ENCODE measurements at regions not wholly inside any gene's neighbourhood (a gene's known extent, or its start where the extent isn't known, plus 50 kb on each side); places are given as distances from the start of the nearest gene placed in this dataset.
"Not testable (repeated sequence)": the region's sequence is repeated elsewhere in the genome, so short reads cannot be mapped to it uniquely, and the experiment has no call there.

DNA sequence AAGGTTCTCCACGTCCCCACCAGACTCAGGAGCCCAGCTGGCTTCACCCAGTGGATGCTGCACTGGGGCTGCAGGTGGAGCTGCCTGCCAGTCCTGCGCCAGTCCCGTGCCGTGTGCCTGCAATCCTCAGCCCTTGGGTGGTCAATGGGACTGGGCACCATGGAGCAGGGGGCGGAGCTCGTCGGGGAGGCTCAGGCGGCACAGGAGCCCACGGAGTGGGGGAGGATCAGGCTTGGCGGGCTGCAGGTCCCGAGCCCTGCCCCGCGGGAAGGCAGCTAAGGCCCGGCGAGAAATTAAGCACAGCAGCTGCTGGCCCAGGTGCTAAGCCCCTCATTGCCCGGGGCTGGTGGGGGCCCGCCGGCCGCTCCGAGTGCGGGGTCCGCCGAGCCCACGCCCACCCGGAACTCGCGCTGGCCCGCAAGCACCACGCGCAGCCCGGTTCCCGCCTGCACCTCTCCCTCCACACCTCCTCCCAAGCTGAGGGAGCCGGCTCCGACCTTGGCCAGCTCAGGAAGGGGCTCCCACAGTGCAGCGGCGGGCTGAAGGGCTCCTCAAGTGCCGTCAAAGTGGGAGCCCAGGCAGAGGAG lies 87.6 kb downstream of the DNAJB9 start:
- DNase-seq; H3K27me3 Mint-ChIP-seq; H3K4me1 Mint-ChIP-seq; intact Hi-C loops (cut with DNase I, micrococcal nuclease); ATAC-seq; H3K36me3 Mint-ChIP-seq (ENCODE audit: low read depth); H3K4me3 Mint-ChIP-seq; CTCF ChIA-PET; H3K9me3 Mint-ChIP-seq (ENCODE audit: low read depth); POLR2A ChIA-PET; H3K27ac Mint-ChIP-seq: not testable (repeated sequence)

DNA sequence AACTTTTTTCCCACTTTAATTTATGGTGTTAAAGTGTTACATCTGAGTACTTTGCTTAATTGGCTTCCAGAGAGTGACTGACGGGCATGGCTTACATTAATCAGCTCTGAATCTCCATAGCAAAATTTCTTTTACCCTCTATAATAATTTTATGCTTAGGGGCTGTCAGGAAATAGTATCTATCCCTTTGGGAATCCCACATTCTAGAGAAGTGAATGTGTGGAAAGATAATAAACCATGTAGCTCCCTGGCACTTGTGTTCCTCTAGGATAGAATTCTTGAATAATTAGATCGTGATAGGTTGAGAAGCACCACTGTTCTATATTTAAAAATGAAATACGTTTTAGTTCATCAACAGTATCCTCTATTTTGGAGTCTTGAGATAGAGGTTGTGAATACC lies 89.6 kb downstream of the DNAJB9 start:
- intact Hi-C loops (cut with DNase I, micrococcal nuclease): no loop called here
- CTCF ChIA-PET: no interaction called here
- no peaks in the 10 kb centered on the region for H3K9me3 Mint-ChIP-seq (ENCODE audit: low read depth)

DNA sequence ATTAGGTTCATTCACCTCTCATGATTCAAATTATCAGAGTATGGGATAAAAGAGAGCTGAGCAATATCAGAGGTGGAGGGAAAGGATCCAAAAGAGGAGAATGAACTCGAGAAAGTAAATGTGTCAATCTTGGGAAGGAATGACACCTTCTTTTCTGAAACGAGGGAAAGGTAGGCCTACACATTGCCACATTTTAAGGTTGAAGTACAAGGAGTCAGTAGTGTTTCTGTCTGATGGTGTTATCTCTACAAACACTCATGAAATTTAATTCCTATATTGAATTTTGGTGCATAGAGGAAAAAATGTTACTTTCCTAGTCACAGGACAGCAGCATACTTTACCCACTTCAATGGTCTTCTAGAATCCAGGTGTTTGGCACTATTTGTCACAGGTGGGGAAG lies 90.2 kb downstream of the DNAJB9 start:
- Mint-ChIP-seq H3K27ac (no peak overlapping the region), H3K9me3 (ENCODE audit: low read depth) (no peaks in the 10 kb centered on the region), H3K36me3 (ENCODE audit: low read depth) (no peaks in the 10 kb centered on the region), H3K4me1 (no peaks in the 10 kb centered on the region), H3K27me3 (peaks cover 5% of the 10 kb centered on the region), H3K4me3 (no peak overlapping the region)
- ChIA-PET CTCF (interaction anchor here (1.5 kb wide), 1 partner anchor 62 kb away, joined by 4 read pairs; no protein-coding TSS in a partner anchor), POLR2A (no interaction called here)
- no peak for DNase-seq
- intact Hi-C loops (cut with DNase I, micrococcal nuclease): no loop called here
- ATAC-seq: no peak

More for the DNA sequence above, 89.6 kb downstream of the DNAJB9 start:
- H3K27ac Mint-ChIP-seq: no peak overlapping the region
- POLR2A ChIA-PET: no interaction called here
- H3K4me3 Mint-ChIP-seq: no peak overlapping the region
- ATAC-seq: no peak
- H3K36me3 Mint-ChIP-seq (ENCODE audit: low read depth): no peaks in the 10 kb centered on the region
- no peaks in the 10 kb centered on the region for H3K4me1 Mint-ChIP-seq
- no peak for DNase-seq
- H3K27me3 Mint-ChIP-seq: peaks cover 5% of the 10 kb centered on the region

DNA sequence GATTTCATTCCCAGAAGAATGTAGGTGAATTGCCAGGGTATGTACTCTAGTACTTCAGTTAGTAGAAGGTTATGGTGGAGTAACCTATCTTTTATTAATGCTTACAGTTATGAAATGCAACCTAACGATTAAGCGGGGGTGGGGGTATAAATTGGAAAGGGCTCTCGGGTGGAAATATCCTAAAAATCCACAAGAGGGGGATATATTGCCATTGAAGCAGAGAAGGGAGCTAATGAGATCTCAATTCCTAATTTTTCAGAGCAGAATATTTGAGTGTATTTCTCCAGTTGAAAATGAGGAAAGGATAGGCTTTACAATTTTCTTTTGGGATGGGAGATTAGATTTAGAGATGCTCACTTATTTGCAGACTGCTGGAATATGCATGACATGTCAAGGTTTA lies 90.8 kb downstream of the DNAJB9 start:
- POLR2A ChIA-PET: no interaction called here
- Mint-ChIP-seq H3K27ac (no peak overlapping the region), H3K4me3 (no peak overlapping the region), H3K36me3 (ENCODE audit: low read depth) (no peaks in the 10 kb centered on the region), H3K9me3 (ENCODE audit: low read depth) (no peaks in the 10 kb centered on the region), H3K4me1 (no peaks in the 10 kb centered on the region), H3K27me3 (peaks cover 5% of the 10 kb centered on the region)
- DNase-seq: no peak
- CTCF ChIA-PET: interaction anchor here (0.6 to 1.5 kb wide), 2 partner anchors 63 to 69 kb away, joined by 3 to 4 read pairs; no protein-coding TSS in a partner anchor
- intact Hi-C loops (cut with DNase I, micrococcal nuclease): no loop called here
- ATAC-seq: no peak

DNA sequence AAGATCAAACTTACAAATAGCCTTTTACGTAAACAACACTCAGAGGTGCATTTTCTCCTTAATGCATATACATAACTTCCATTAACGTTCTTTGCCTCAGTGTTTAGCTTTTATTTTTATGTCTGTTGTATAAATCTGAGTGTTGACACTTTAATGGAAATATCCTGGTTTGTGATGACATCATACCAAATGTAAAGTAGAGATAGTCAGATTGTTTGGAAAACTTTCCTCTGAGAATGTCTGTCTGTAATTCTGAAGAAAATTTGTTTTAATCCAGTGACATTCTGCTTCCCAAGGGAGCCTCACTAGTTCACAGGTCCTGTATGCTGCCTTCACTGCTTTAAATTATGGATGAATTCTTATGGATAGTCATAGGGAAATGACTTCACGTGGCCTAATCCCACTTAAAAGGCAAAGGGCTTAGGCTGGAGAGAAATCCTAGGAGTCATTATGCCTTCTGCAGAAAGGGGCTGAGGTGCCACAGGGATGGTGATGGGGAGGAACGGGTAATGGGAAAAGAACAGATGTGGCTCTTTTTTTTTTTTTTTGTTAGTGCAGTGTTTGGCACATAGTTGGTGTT lies 93.2 kb downstream of the DNAJB9 start:
- Mint-ChIP-seq H3K4me3 (no peak overlapping the region), H3K27ac (no peak overlapping the region), H3K4me1 (no peaks in the 10 kb centered on the region), H3K9me3 (ENCODE audit: low read depth) (no peaks in the 10 kb centered on the region), H3K36me3 (ENCODE audit: low read depth) (no peaks in the 10 kb centered on the region), H3K27me3 (peaks cover 3% of the 10 kb centered on the region)
- intact Hi-C loops (cut with DNase I, micrococcal nuclease): no loop called here
- DNase-seq (no peak), ATAC-seq (no peak)
- ChIA-PET POLR2A (no interaction called here), CTCF (no interaction called here)

DNA sequence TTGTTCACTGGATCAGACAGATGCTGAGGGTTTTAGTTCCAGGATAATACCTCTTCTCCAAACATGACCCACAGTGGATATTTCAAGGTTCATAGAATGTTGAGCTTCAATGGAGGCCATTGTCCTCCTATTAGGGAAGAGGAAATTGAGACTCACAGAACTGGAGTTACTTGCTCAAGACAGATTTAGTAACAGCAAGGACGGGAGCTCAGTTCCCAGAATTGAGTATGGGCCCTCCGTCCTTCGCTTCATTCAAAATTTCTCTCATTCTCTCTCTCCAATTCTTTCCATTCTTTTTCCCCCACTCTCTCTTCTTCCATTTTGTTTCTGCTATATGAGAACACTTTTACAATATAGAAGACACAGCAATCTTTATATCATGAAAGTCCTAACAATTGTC lies 94.0 kb downstream of the DNAJB9 start:
- Mint-ChIP-seq H3K4me1 (no peaks in the 10 kb centered on the region), H3K9me3 (ENCODE audit: low read depth) (no peaks in the 10 kb centered on the region), H3K36me3 (ENCODE audit: low read depth) (no peaks in the 10 kb centered on the region), H3K4me3 (no peak overlapping the region), H3K27ac (no peak overlapping the region), H3K27me3 (peaks cover 2% of the 10 kb centered on the region)
- no peak for DNase-seq
- intact Hi-C loops (cut with DNase I, micrococcal nuclease): no loop called here
- ChIA-PET POLR2A (no interaction called here), CTCF (interaction anchor here (0.7 kb wide), 1 partner anchor 41 kb away, joined by 4 read pairs; no protein-coding TSS in a partner anchor)
- no peak for ATAC-seq

DNA sequence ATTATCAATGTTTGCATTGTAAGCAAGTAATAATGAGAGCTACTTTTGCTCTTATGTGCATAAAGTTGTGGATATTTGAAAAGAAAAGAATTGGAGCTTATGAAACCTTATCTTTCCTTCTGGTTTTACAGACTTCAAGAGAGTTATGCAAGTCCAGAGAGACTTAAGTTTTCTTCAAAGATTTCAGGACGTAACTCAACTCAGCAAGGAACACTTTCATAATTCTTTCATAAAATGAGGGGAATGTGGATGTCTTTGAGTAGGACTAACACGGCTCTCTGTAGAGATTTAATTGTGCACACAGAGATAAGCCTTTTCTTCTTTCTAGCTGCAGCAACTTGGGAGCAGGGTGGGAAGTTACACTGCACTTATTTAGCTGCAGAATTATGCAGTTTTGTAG lies 97.5 kb downstream of the DNAJB9 start:
- no peak overlapping the region for H3K27ac Mint-ChIP-seq

DNA sequence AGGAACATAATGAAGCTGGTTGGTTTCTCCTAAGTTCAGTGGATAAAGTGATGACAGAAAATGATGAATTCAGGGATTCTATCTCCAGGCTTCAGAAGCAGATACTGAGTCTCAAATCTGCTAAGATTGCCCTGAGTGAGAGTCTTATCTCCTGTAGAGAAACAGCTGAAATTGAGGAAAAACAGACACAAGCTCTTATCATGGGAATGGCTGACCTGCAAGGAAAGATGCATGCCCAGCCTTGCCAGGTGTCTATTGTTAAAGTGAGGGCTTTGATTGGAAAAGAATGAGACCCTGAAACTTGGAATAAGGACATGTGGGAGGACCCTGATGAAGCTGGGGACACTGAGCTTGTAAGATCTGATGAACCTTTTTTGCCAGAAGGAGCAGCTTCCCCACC lies 100.3 kb downstream of the DNAJB9 start:
- ChIA-PET POLR2A (no interaction called here), CTCF (no interaction called here)
- Mint-ChIP-seq H3K9me3 (ENCODE audit: low read depth) (no peaks in the 10 kb centered on the region), H3K27ac (no peak overlapping the region), H3K4me1 (no peaks in the 10 kb centered on the region), H3K4me3 (no peak overlapping the region), H3K36me3 (ENCODE audit: low read depth) (no peaks in the 10 kb centered on the region), H3K27me3 (peaks cover 4% of the 10 kb centered on the region)
- ATAC-seq (no peak), DNase-seq (no peak)
- intact Hi-C loops (cut with DNase I, micrococcal nuclease): no loop called here

More for the DNA sequence above, 97.5 kb downstream of the DNAJB9 start:
- H3K36me3 Mint-ChIP-seq (ENCODE audit: low read depth): no peaks in the 10 kb centered on the region
- H3K27me3 Mint-ChIP-seq: peaks cover 4% of the 10 kb centered on the region
- H3K4me1 Mint-ChIP-seq: no peaks in the 10 kb centered on the region
- no peaks in the 10 kb centered on the region for H3K9me3 Mint-ChIP-seq (ENCODE audit: low read depth)
- POLR2A ChIA-PET: no interaction called here
- ATAC-seq (no peak), DNase-seq (no peak)
- CTCF ChIA-PET: no interaction called here
- no peak overlapping the region for H3K4me3 Mint-ChIP-seq
- intact Hi-C loops (cut with DNase I, micrococcal nuclease): no loop called here

DNA sequence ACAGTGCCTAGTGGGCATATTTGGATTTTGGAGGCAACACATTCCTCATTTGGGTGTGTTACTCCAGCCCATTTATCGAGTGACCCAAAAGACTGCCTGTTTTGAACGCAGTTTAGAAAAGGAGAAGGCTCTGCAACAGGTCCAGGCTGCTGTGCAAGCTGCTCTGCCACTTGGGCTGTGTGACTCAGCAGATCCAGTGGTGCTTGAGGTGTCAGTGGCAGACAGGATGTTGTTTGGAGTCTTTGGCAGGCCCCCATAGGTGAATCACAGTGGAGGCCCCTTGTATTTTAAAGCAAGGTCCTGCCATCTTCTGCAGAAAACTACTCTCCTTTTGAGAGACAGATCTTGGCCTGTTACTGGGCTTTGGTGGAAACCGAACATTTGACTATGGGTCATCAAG lies 104.0 kb downstream of the DNAJB9 start:
- intact Hi-C loops (cut with DNase I, micrococcal nuclease); H3K36me3 Mint-ChIP-seq (ENCODE audit: low read depth): not testable (repeated sequence)

DNA sequence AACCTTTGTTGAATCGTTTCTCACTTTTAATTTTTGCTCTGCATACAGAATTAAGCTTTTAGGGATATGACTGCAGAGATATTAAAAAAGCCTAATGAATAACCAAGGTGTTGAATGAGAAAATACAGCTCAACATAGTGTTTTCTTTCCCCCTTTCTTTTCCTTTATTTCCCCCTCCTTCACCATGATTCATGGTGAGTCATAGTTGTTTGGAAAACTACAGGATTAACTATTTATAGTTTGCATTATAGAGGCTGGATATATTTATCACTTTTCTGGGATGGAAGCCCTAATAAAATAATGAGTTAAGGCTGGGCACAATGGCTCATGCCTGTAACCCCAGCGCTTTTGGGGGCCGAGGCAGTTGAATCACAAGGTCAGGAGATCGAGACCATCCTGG lies 115.0 kb downstream of the DNAJB9 start:
- intact Hi-C loops (cut with DNase I, micrococcal nuclease): no loop called here
- Mint-ChIP-seq H3K4me3 (no peak overlapping the region), H3K36me3 (ENCODE audit: low read depth) (no peaks in the 10 kb centered on the region), H3K9me3 (ENCODE audit: low read depth) (peaks cover 5% of the 10 kb centered on the region), H3K27ac (no peak overlapping the region), H3K27me3 (no peaks in the 10 kb centered on the region), H3K4me1 (no peaks in the 10 kb centered on the region)
- DNase-seq (no peak), ATAC-seq (no peak)
- ChIA-PET CTCF (no interaction called here), POLR2A (no interaction called here)

More for the DNA sequence above, 104.0 kb downstream of the DNAJB9 start:
- H3K4me3 Mint-ChIP-seq; ATAC-seq; H3K27me3 Mint-ChIP-seq; DNase-seq; POLR2A ChIA-PET; CTCF ChIA-PET; H3K4me1 Mint-ChIP-seq; H3K9me3 Mint-ChIP-seq (ENCODE audit: low read depth); H3K27ac Mint-ChIP-seq: not testable (repeated sequence)

DNA sequence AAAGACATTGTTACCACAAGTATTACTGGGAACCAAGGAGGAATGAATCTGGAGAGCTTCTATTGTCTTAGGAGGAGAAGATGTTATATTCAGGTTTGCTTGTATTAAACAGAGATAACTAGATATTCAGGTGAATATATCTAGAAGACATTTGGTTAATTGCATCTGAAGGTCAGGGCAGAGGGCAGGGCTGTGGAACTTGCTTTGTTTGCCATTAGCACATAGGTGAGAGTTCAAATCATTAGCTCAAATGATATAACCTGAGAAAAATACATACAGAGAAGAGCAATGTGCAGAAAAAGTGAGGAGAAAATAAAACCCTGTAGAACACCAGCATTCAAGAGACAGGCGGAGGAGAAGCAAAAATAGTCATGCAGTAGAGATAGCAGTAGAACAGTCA lies 116.8 kb downstream of the DNAJB9 start:
- DNase-seq: no peak
- ATAC-seq: no peak
- Mint-ChIP-seq H3K36me3 (ENCODE audit: low read depth) (no peaks in the 10 kb centered on the region), H3K27ac (no peak overlapping the region), H3K9me3 (ENCODE audit: low read depth) (peaks cover 5% of the 10 kb centered on the region), H3K4me3 (no peak overlapping the region), H3K4me1 (no peaks in the 10 kb centered on the region), H3K27me3 (no peaks in the 10 kb centered on the region)
- ChIA-PET CTCF (no interaction called here), POLR2A (no interaction called here)
- intact Hi-C loops (cut with DNase I, micrococcal nuclease): no loop called here

DNA sequence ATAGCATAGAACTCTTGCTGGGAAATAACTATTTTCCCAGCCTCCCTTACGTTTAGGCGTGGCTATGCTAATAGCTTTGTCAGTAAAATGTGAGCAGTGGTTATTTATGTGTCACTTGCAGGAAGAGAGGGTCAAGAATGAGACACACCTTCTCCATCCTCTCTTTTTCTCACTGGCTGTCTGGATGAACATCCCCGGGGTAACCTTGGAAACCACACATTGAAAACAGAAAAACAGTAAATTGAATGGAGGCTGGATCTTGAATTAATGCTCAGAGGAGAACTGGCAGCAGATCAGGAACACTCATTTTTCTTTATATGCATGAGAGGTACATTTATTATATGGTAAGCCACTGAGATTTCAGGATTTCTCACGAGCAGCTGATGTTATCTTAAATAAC lies 127.6 kb downstream of the DNAJB9 start:
- no peaks in the 10 kb centered on the region for H3K9me3 Mint-ChIP-seq (ENCODE audit: low read depth)
- H3K27me3 Mint-ChIP-seq: peaks cover 3% of the 10 kb centered on the region
- intact Hi-C loops (cut with DNase I, micrococcal nuclease): no loop called here
- no peaks in the 10 kb centered on the region for H3K4me1 Mint-ChIP-seq
- H3K4me3 Mint-ChIP-seq: no peak overlapping the region
- H3K36me3 Mint-ChIP-seq (ENCODE audit: low read depth): no peaks in the 10 kb centered on the region
- no peak for ATAC-seq
- ChIA-PET POLR2A (no interaction called here), CTCF (interaction anchor here (0.6 kb wide), 2 partner anchors 389 to 522 kb away, joined by 3 read pairs; no protein-coding TSS in a partner anchor)
- DNase-seq: no peak
- H3K27ac Mint-ChIP-seq: no peak overlapping the region
